CD4-positive, alpha-beta memory T cell (primary cell): ENCODE measurements at regions not wholly inside any gene's neighbourhood (a gene's known extent, or its start where the extent isn't known, plus 50 kb on each side); places are given as distances from the start of the nearest gene placed in this dataset.

Source experiments
- CTCF ChIA-PET: fragments of 350-600 bp; sonication (Branson Sonifier 250); formaldehyde crosslinking; loops from one replicate; lab custom pipeline; 2021; ENCODE audit warnings: inconsistent platforms; ENCODE audit not compliant: partially characterized antibody; lab: Charles Lee
- POLR2A ChIA-PET: fragments of 350-600 bp; sonication (Branson Sonifier 250); formaldehyde crosslinking; loops from one replicate; lab custom pipeline; 2021; ENCODE audit not compliant: partially characterized antibody; lab: Charles Lee
- DNase-seq, 5 donors: peaks; one replicate each; pipeline versions ENCODE4 v3.0.0 to v3.0.0-alpha.2; 2020 to 2022; ENCODE audit warnings: mixed read lengths in 1 of 5
- H3K27ac ChIP-seq: one replicate; pipeline ENCODE4 v1.7.0; 2013; ENCODE audit warnings: low read depth, low read length
- H3K27me3 ChIP-seq: 2 replicates; pipeline ENCODE4 v1.7.0; 2013; ENCODE audit warnings: mild to moderate bottlenecking, low read length, moderate library complexity; ENCODE audit not compliant: insufficient read depth
- H3K36me3 ChIP-seq: 2 replicates; pipeline ENCODE4 v1.7.0; 2013; ENCODE audit warnings: mild to moderate bottlenecking, low read length, moderate library complexity; ENCODE audit not compliant: insufficient read depth
- H3K4me1 ChIP-seq: 2 replicates; pipeline ENCODE4 v1.7.0; 2013; ENCODE audit warnings: mild to moderate bottlenecking, low read length, moderate library complexity; ENCODE audit not compliant: insufficient read depth
- H3K4me3 ChIP-seq, 2 donors: one replicate each; pipeline ENCODE4 v1.7.0; 2013; ENCODE audit warnings: low read length in 2 of 2, mild to moderate bottlenecking in 1 of 2
- H3K9me3 ChIP-seq, 2 donors: one replicate each; pipeline ENCODE4 v1.7.0; 2013; ENCODE audit warnings: low read length in 2 of 2, control low read depth in 1 of 2; ENCODE audit not compliant: control insufficient read depth in 1 of 2
- H3K27ac Mint-ChIP-seq, 7 donors: one replicate each; pipeline ENCODE4 v1.8.0; 2020 to 2021; ENCODE audit warnings: mixed read lengths in 7 of 7, mild to moderate bottlenecking in 6 of 7, inconsistent platforms in 3 of 7, moderate library complexity in 3 of 7
- H3K27me3 Mint-ChIP-seq, 2 donors: one replicate each; pipeline ENCODE4 v1.8.0; 2020 to 2021; ENCODE audit warnings: mixed read lengths in 2 of 2
- H3K36me3 Mint-ChIP-seq, 2 donors: one replicate each; pipeline ENCODE4 v1.8.0; 2020 to 2021; ENCODE audit warnings: mixed read lengths in 2 of 2, inconsistent platforms in 1 of 2, mild to moderate bottlenecking in 1 of 2
- H3K4me1 Mint-ChIP-seq, 4 donors: one replicate each; pipeline ENCODE4 v1.8.0; 2020 to 2021; ENCODE audit warnings: mixed read lengths in 4 of 4, mild to moderate bottlenecking in 1 of 4
- H3K4me3 Mint-ChIP-seq, 8 donors: one replicate each; pipeline ENCODE4 v1.8.0; 2020 to 2021; ENCODE audit warnings: mixed read lengths in 8 of 8, mild to moderate bottlenecking in 7 of 8, moderate library complexity in 6 of 8, inconsistent platforms in 3 of 8
- H3K9me3 Mint-ChIP-seq, 8 donors: one replicate each; pipeline ENCODE4 v1.8.0; 2020 to 2021; ENCODE audit warnings: mixed read lengths in 8 of 8, mild to moderate bottlenecking in 5 of 8, inconsistent platforms in 3 of 8, moderate library complexity in 1 of 8
- intact Hi-C: fragments of 100-400 bp; cut with micrococcal nuclease; formaldehyde crosslinking; loops from one replicate; pipeline ENCODE4 v1.15.1; 2023

GRCh38 chr22:48951836-48952235 is 875.8 kb downstream of the BRD1 start:
- Mint-ChIP-seq H3K9me3 (peaks cover 0 to 7% (median 0%) of the 10 kb centered on the region in 8 donors), H3K27me3 (peaks cover 3 to 6% of the 10 kb centered on the region in 2 donors), H3K27ac (no peak overlapping the region), H3K4me3 (no peak overlapping the region), H3K4me1 (peaks cover 0 to 1% (median 0%) of the 10 kb centered on the region in 4 donors), H3K36me3 (no peaks in the 10 kb centered on the region)
- Histone ChIP-seq H3K36me3 (no peaks in the 10 kb centered on the region), H3K27me3 (no peaks in the 10 kb centered on the region), H3K9me3 (no peaks in the 10 kb centered on the region), H3K4me3 (no peak overlapping the region), H3K27ac (no peak overlapping the region), H3K4me1 (no peaks in the 10 kb centered on the region)
- CTCF ChIA-PET = interaction anchor here (1.6 kb wide), 1 partner anchor 9 kb away, joined by 4 read pairs; no protein-coding TSS in a partner anchor
- DNase-seq = no peak
- intact Hi-C loops = no loop called here
- POLR2A ChIA-PET = no interaction called here

GRCh38 chr22:48950151-48950915 is 877.3 kb downstream of the BRD1 start:
- POLR2A ChIA-PET = no interaction called here
- Mint-ChIP-seq H3K27me3 (peaks cover 3 to 6% of the 10 kb centered on the region in 2 donors), H3K4me1 (no peaks in the 10 kb centered on the region), H3K27ac (no peak overlapping the region), H3K36me3 (no peaks in the 10 kb centered on the region), H3K4me3 (no peak overlapping the region), H3K9me3 (no peaks in the 10 kb centered on the region)
- no peak for DNase-seq
- no peaks in the 10 kb centered on the region for H3K4me1 ChIP-seq
- no peaks in the 10 kb centered on the region for H3K27me3 ChIP-seq
- no peak overlapping the region for H3K27ac ChIP-seq
- no peaks in the 10 kb centered on the region for H3K36me3 ChIP-seq
- H3K4me3 ChIP-seq = no peak overlapping the region
- CTCF ChIA-PET = no interaction called here
- intact Hi-C loops = no loop called here
- H3K9me3 ChIP-seq = no peaks in the 10 kb centered on the region

GRCh38 chr22:48949375-48950149 is 878.1 kb downstream of the BRD1 start:
- Histone ChIP-seq H3K9me3 (no peaks in the 10 kb centered on the region), H3K27ac (no peak overlapping the region), H3K4me3 (no peak overlapping the region), H3K4me1 (no peaks in the 10 kb centered on the region), H3K27me3 (no peaks in the 10 kb centered on the region), H3K36me3 (no peaks in the 10 kb centered on the region)
- peaks cover 3 to 6% of the 10 kb centered on the region in 2 donors for H3K27me3 Mint-ChIP-seq
- no peaks in the 10 kb centered on the region for H3K36me3 Mint-ChIP-seq
- H3K4me3 Mint-ChIP-seq = no peak overlapping the region
- no peaks in the 10 kb centered on the region for H3K4me1 Mint-ChIP-seq
- H3K27ac Mint-ChIP-seq = no peak overlapping the region
- ChIA-PET CTCF (no interaction called here), POLR2A (no interaction called here)
- DNase-seq = no peak
- no peaks in the 10 kb centered on the region for H3K9me3 Mint-ChIP-seq
- intact Hi-C loops = no loop called here

GRCh38 chr22:48948575-48949170 is 879.0 kb downstream of the BRD1 start:
- Mint-ChIP-seq H3K27me3 (peaks cover 3 to 6% of the 10 kb centered on the region in 2 donors), H3K4me3 (no peak overlapping the region)
- POLR2A ChIA-PET = no interaction called here

DNA sequence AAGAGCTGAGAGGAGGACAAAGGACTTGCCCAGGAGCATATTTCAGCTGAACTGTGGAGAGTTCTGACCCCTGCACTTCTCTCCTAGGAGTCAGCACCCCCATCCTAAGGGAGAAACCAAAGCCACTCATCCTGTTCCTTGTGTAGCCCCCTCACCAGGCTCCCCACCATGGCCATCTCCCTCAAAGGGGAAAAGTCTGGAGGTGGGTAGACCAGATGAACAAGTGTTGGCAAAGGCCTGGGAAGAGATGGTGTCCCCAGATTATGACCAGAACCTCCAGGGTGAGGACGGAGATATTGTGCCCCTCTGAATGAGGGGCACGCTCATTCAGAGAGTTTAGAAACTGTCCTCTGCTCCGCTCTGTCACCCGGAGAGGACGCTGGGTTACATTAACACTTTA is 880.0 kb downstream of the BRD1 start:
- DNase-seq = no peak
- Histone ChIP-seq H3K9me3 (no peaks in the 10 kb centered on the region), H3K27ac (no peak overlapping the region), H3K27me3 (no peaks in the 10 kb centered on the region), H3K4me3 (no peak overlapping the region), H3K36me3 (no peaks in the 10 kb centered on the region), H3K4me1 (no peaks in the 10 kb centered on the region)
- no peaks in the 10 kb centered on the region for H3K36me3 Mint-ChIP-seq
- H3K9me3 Mint-ChIP-seq = no peaks in the 10 kb centered on the region
- H3K4me3 Mint-ChIP-seq = no peak overlapping the region
- ChIA-PET POLR2A (no interaction called here), CTCF (no interaction called here)
- peaks cover 3 to 7% of the 10 kb centered on the region in 2 donors for H3K27me3 Mint-ChIP-seq
- H3K4me1 Mint-ChIP-seq = no peaks in the 10 kb centered on the region
- H3K27ac Mint-ChIP-seq = no peak overlapping the region
- intact Hi-C loops = no loop called here

More at GRCh38 chr22:48948575-48949170, 879.0 kb downstream of the BRD1 start:
- H3K27ac ChIP-seq = no peak overlapping the region
- H3K4me3 ChIP-seq = no peak overlapping the region
- H3K4me1 ChIP-seq = no peaks in the 10 kb centered on the region
- no peak for DNase-seq
- intact Hi-C loops = no loop called here
- no peaks in the 10 kb centered on the region for H3K4me1 Mint-ChIP-seq
- CTCF ChIA-PET = no interaction called here
- H3K9me3 Mint-ChIP-seq = no peaks in the 10 kb centered on the region
- no peaks in the 10 kb centered on the region for H3K9me3 ChIP-seq
- H3K36me3 ChIP-seq = no peaks in the 10 kb centered on the region
- H3K27me3 ChIP-seq = no peaks in the 10 kb centered on the region
- no peak overlapping the region for H3K27ac Mint-ChIP-seq
- H3K36me3 Mint-ChIP-seq = no peaks in the 10 kb centered on the region

- H3K27ac ChIP-seq = no peak overlapping the region
- H3K9me3 ChIP-seq = no peaks in the 10 kb centered on the region
- CTCF ChIA-PET = no interaction called here
- no peak overlapping the region for H3K4me3 ChIP-seq
- intact Hi-C loops = no loop called here
- H3K36me3 ChIP-seq = no peaks in the 10 kb centered on the region
- POLR2A ChIA-PET = no interaction called here
- Mint-ChIP-seq H3K9me3 (no peaks in the 10 kb centered on the region), H3K4me3 (no peak overlapping the region), H3K27ac (no peak overlapping the region), H3K4me1 (no peaks in the 10 kb centered on the region), H3K36me3 (no peaks in the 10 kb centered on the region), H3K27me3 (peaks cover 3 to 7% of the 10 kb centered on the region in 2 donors)
- H3K4me1 ChIP-seq = no peaks in the 10 kb centered on the region
- no peak for DNase-seq
- no peaks in the 10 kb centered on the region for H3K27me3 ChIP-seq
These were observed 881.8 kb downstream of the BRD1 start for GRCh38 chr22:48945621-48946458.
